Vagina (tissue), 2 donors: ENCODE measurements at regions not wholly inside any gene's neighbourhood (a gene's known extent, or its start where the extent isn't known, plus 50 kb on each side); places are given as distances from the start of the nearest gene placed in this dataset.

Experiments
- DNase-seq, 2 donors: peaks; one replicate each; pipeline ENCODE4 v3.0.0-alpha.2; 2017; ENCODE audit errors: extremely low spot score in 2 of 2
- H3K27ac ChIP-seq: fragments of 200-600 bp; sonication (generic); one replicate; pipeline ENCODE4 v1.5.1; 2019
- H3K27me3 ChIP-seq: fragments of 200-600 bp; sonication (generic); one replicate; pipeline ENCODE4 v1.5.1; 2019
- H3K36me3 ChIP-seq, 2 donors: fragments of 200-600 bp; sonication (generic); one replicate each; pipeline ENCODE4 v1.5.1; 2017 to 2019
- H3K4me1 ChIP-seq: fragments of 200-600 bp; sonication (generic); one replicate; pipeline ENCODE4 v1.5.1; 2019
- H3K4me3 ChIP-seq, 2 donors: fragments of 200-600 bp; sonication (generic); 1 replicate in 1 of 2; 2 replicates in 1 of 2; pipeline ENCODE4 v1.5.1; 2016 to 2019
- H3K9me3 ChIP-seq: fragments of 200-600 bp; sonication (generic); one replicate; pipeline ENCODE4 v1.5.1; 2019
- POLR2A ChIP-seq, 2 donors: fragments of 450-650 bp; IDR thresholded peaks; one replicate each; pipeline ENCODE4 v1.6.1; 2017; ENCODE audit warnings: antibody characterized with exemption in 2 of 2, mild to moderate bottlenecking in 2 of 2, moderate library complexity in 2 of 2
- POLR2AphosphoS5 ChIP-seq, 2 donors: sonication (generic); formaldehyde crosslinking; IDR thresholded peaks; one replicate each; pipeline ENCODE4 v1.9.0; 2017; ENCODE audit warnings: antibody characterized with exemption in 2 of 2, mild to moderate bottlenecking in 2 of 2, low read depth in 1 of 2; ENCODE audit not compliant: insufficient read depth in 1 of 2
- intact Hi-C: fragments of 100-400 bp; cut with DNase I; formaldehyde crosslinking; loops from one replicate; pipeline ENCODE4 v1.15.1; 2023
- TF ChIP-seq, protein P1 (sequence below), 3 experiments: fragments of 450-650 bp in 2 of 3; fragments of 200-600 bp in 1 of 3; sonication (generic) in 1 of 3; IDR thresholded peaks; one replicate each; pipeline ENCODE4 v1.5.1; 2017 to 2019; ENCODE audit warnings: antibody characterized with exemption in 3 of 3, mild to moderate bottlenecking in 2 of 3, moderate library complexity in 2 of 3

DNA sequence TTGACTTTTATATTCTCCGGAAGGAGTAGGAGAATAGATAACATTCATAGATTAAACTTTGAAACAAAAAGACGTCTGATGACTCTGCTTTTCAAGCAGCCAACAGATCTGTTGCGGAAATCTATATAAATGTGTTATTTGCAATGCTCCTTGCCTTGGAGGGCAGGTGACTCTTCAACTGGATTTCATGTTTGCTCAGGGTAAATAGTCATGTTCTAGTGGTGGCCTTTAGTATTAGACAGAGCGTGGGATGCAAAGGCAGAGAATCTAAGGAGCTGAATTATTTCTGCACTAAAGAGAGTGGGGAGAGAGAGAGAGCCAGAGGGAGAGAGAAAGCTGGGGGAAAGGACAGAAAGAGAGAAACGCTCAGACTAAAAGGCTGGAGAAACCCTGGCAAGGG is 454.3 kb downstream of the AJAP1 start:
- Histone ChIP-seq H3K36me3 (no peaks in the 10 kb centered on the region), H3K27ac (no peak overlapping the region), H3K4me1 (no peaks in the 10 kb centered on the region), H3K27me3 (no peaks in the 10 kb centered on the region), H3K4me3 (no peak overlapping the region), H3K9me3 (no peaks in the 10 kb centered on the region)
- intact Hi-C loops: no loop called here
- DNase-seq: no peak
- no peak for TF ChIP-seq POLR2A (IDR thresholded peaks at IDR 0.05)
- TF ChIP-seq POLR2AphosphoS5 (IDR thresholded peaks at IDR 0.05; ENCODE audit: insufficient read depth in 1 of 2, low read depth in 1 of 2): no peak
- TF ChIP-seq, protein P1, sequence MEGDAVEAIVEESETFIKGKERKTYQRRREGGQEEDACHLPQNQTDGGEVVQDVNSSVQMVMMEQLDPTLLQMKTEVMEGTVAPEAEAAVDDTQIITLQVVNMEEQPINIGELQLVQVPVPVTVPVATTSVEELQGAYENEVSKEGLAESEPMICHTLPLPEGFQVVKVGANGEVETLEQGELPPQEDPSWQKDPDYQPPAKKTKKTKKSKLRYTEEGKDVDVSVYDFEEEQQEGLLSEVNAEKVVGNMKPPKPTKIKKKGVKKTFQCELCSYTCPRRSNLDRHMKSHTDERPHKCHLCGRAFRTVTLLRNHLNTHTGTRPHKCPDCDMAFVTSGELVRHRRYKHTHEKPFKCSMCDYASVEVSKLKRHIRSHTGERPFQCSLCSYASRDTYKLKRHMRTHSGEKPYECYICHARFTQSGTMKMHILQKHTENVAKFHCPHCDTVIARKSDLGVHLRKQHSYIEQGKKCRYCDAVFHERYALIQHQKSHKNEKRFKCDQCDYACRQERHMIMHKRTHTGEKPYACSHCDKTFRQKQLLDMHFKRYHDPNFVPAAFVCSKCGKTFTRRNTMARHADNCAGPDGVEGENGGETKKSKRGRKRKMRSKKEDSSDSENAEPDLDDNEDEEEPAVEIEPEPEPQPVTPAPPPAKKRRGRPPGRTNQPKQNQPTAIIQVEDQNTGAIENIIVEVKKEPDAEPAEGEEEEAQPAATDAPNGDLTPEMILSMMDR (IDR thresholded peaks at IDR 0.05): no peak

DNA sequence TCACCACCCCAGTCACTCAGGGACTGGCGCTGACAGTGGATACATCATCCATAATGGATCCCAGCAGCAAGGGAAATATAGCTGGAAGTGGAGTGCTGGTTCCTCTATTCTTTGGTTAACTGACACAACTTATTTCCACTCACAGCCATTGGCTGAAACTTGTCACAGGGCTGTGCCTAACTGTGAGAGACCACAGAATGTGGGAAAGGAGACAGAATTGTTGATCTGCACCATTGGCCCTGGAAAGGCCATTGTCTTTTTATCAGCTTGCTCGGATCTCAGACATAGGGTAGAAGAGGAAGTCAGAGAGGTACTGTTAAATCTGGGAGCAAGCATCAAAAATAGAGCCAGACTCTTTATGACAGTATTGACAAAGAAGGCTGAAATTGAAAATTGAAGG is 451.3 kb downstream of the AJAP1 start:
- H3K9me3 ChIP-seq: no peaks in the 10 kb centered on the region
- H3K4me1 ChIP-seq: no peaks in the 10 kb centered on the region
- no peak for DNase-seq
- H3K27ac ChIP-seq: no peak overlapping the region
- no peaks in the 10 kb centered on the region for H3K36me3 ChIP-seq
- intact Hi-C loops: no loop called here
- H3K4me3 ChIP-seq: no peak overlapping the region
- TF ChIP-seq, protein P1 (IDR thresholded peaks at IDR 0.05): no peak
- TF ChIP-seq POLR2AphosphoS5 (IDR thresholded peaks at IDR 0.05; ENCODE audit: insufficient read depth in 1 of 2, low read depth in 1 of 2) (no peak), POLR2A (IDR thresholded peaks at IDR 0.05) (no peak)
- no peaks in the 10 kb centered on the region for H3K27me3 ChIP-seq

DNA sequence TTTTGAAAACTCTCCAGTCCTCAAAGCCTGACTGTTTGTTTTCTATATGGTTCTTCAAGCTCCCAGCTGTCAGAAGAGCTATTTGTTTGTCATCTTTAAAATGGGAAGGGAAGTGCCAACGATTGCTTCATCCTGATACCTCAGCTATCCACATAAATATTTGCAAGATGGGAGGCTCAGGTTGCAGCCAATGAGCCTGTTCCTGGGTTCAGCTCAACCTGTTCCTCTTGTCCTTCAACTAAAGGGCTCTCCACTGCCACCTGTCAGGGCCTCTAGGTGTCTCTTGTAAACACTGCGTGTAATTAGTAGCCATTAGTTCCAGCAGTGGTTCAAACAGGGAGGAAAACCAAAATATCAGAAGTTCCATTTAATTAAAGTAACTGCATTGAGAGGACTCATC is 445.1 kb downstream of the AJAP1 start:
- intact Hi-C loops: no loop called here
- no peaks in the 10 kb centered on the region for H3K27me3 ChIP-seq
- no peak for TF ChIP-seq POLR2A (IDR thresholded peaks at IDR 0.05)
- TF ChIP-seq, protein P1 (IDR thresholded peaks at IDR 0.05): no peak
- no peak for TF ChIP-seq POLR2AphosphoS5 (IDR thresholded peaks at IDR 0.05; ENCODE audit: insufficient read depth in 1 of 2, low read depth in 1 of 2)
- no peaks in the 10 kb centered on the region for H3K9me3 ChIP-seq
- H3K36me3 ChIP-seq: no peaks in the 10 kb centered on the region
- DNase-seq: no peak
- no peak overlapping the region for H3K27ac ChIP-seq
- H3K4me1 ChIP-seq: no peaks in the 10 kb centered on the region
- no peak overlapping the region for H3K4me3 ChIP-seq

DNA sequence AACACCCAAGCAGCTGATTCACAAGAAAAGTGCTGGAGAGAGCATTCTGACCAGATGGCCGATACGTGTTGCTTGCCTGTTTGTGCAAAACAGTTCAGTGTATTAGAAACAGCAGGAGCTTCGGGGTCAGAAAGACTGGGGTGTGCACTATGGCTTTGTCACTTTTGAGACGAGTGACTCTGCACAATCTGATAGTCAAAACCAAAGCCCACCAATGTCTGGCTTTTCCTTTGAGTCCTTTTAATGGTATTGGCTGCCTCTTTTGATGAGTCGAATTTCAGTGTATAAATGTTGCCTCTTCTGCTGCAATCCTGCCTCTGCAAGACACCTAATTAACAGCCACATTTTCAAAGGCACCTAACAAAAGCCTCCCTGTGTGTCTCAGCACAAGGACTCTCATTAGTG is 444.6 kb downstream of the AJAP1 start:
- no peaks in the 10 kb centered on the region for H3K4me1 ChIP-seq
- TF ChIP-seq POLR2A (IDR thresholded peaks at IDR 0.05) (no peak), POLR2AphosphoS5 (IDR thresholded peaks at IDR 0.05; ENCODE audit: insufficient read depth in 1 of 2, low read depth in 1 of 2) (no peak)
- TF ChIP-seq, protein P1 (IDR thresholded peaks at IDR 0.05): no peak
- no peaks in the 10 kb centered on the region for H3K36me3 ChIP-seq
- no peak for DNase-seq
- no peaks in the 10 kb centered on the region for H3K27me3 ChIP-seq
- H3K9me3 ChIP-seq: no peaks in the 10 kb centered on the region
- no peak overlapping the region for H3K27ac ChIP-seq
- intact Hi-C loops: no loop called here
- no peak overlapping the region for H3K4me3 ChIP-seq

DNA sequence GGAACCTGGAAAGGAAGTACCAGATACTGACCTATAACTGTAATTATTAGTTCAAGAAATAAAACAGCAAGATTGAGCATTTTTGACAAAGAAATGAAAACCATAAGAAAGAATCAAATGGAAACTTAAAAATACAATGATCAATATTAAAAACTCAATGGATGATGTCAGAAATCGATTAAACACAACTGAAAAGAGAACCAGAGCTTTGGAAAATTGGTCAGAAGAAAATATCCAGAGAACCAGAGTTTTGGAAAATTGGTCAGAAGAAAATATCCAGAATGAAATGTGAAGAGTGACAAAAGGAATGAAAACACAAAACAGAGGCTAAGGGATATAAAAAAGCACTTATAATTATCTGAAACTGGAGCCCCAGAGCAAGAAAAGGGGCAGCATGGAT is 438.6 kb downstream of the AJAP1 start:
- no peaks in the 10 kb centered on the region for H3K4me1 ChIP-seq
- H3K36me3 ChIP-seq: no peaks in the 10 kb centered on the region
- intact Hi-C loops: no loop called here
- TF ChIP-seq, protein P1 (IDR thresholded peaks at IDR 0.05): no peak
- no peaks in the 10 kb centered on the region for H3K9me3 ChIP-seq
- H3K27ac ChIP-seq: no peak overlapping the region
- no peak for DNase-seq
- no peaks in the 10 kb centered on the region for H3K27me3 ChIP-seq
- H3K4me3 ChIP-seq: no peak overlapping the region
